ENCODE measurements at regions not wholly inside any gene's neighbourhood (a gene's known extent, or its start where the extent isn't known, plus 50 kb on each side); places are given as distances from the start of the nearest gene placed in this dataset.
A peak's percentile ranks its signal among the peaks of the same experiment; 100 is the strongest.
"Not testable (repeated sequence)": the region's sequence is repeated elsewhere in the genome, so short reads cannot be mapped to it uniquely, and the experiment has no call there.

DNA sequence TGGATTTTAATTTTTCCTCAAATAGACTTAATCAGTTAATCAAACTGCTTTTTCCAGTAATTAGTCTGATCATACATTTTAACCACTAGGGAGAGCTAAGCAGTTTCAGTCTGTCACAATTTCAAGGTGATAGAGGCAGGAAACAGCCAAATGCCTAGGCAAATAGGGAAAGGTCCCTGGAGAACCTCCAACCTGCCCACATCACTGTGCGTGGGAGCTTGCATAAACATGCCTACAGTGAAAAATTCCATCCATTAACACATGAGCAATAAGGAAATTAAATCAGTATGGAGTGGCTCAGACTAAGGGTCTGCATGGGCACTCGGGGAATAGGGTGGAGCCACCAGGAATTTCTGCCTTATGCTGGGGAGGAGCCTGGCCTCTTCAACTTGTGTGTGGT, 74.6 kb downstream of the AASDHPPT start:
- DNase-seq (ENCODE audit: low spot score) = no peak

- DNase-seq (ENCODE audit: low spot score) = peak; percentile 4
Observed at GRCh38 chr11:106152824-106153223, 75.4 kb downstream of the AASDHPPT start.

- peak; percentile 45 for DNase-seq (ENCODE audit: low spot score)
Observed at GRCh38 chr11:106156290-106156937, 79.0 kb downstream of the AASDHPPT start.

GRCh38 chr11:106158406-106158805, 80.9 kb downstream of the AASDHPPT start:
- no peak for DNase-seq (ENCODE audit: low spot score)

GRCh38 chr11:106159836-106160235, 82.4 kb downstream of the AASDHPPT start:
- no peak for DNase-seq (ENCODE audit: low spot score)

DNA sequence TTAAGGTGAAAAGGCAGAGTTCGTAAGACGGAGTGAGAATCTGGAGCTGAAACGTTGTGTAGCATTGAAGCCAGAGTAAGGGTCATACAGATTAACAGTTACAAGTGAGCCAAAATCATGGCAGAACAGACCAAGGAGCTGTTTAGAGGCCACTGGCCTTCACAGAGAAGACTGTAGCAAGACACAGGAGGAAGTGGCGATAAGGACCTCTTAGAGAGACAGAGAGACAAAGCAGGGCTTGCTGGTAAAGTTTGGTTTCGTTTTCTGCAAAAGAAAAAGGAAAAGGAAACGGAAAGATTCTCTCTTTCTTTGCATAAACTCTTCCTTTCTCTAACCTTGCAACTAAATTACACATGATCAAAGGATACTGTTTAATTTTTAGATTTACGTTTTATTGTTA, 83.0 kb downstream of the AASDHPPT start:
- DNase-seq (ENCODE audit: low spot score) = peak; percentile 11

- DNase-seq (ENCODE audit: low spot score) = no peak
Observed at GRCh38 chr11:106161775-106162634, 84.5 kb downstream of the AASDHPPT start.

GRCh38 chr11:106167085-106167484, 89.6 kb downstream of the AASDHPPT start:
- no peak for DNase-seq (ENCODE audit: low spot score)

- DNase-seq (ENCODE audit: low spot score) = no peak
Observed at GRCh38 chr11:106172386-106172991, 95.0 kb downstream of the AASDHPPT start.

DNA sequence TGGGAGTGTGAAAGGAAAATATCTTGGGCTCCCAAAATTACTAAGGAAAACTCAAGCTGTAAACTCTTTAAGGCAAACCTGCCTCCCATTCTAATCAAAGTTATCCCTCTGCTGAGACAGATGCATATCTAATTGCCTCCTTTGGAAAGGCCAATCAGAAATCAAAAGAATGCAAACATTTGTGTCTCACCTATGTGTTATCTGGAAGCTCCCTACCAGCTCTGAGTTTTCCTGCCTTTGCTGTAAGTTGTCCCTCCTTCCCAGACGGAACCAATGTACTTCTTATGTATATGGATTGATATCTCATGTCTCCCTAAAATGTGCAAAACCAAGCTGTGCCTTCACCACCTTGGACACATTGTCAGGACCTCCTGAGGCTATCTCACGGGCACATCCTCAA, 95.8 kb downstream of the AASDHPPT start:
- no peak for DNase-seq (ENCODE audit: low spot score)

GRCh38 chr11:106174003-106174402, 96.5 kb downstream of the AASDHPPT start:
- DNase-seq (ENCODE audit: low spot score) = not testable (repeated sequence)

GRCh38 chr11:106176817-106177216, 99.4 kb downstream of the AASDHPPT start:
- no peak for DNase-seq (ENCODE audit: low spot score)

- DNase-seq (ENCODE audit: low spot score) = no peak
Observed at GRCh38 chr11:106177311-106177710, 99.8 kb downstream of the AASDHPPT start.

GRCh38 chr11:106178361-106178760, 100.9 kb downstream of the AASDHPPT start:
- no peak for DNase-seq (ENCODE audit: low spot score)

- DNase-seq (ENCODE audit: low spot score) = no peak
Observed at GRCh38 chr11:106179048-106179447, 101.6 kb downstream of the AASDHPPT start.

DNA sequence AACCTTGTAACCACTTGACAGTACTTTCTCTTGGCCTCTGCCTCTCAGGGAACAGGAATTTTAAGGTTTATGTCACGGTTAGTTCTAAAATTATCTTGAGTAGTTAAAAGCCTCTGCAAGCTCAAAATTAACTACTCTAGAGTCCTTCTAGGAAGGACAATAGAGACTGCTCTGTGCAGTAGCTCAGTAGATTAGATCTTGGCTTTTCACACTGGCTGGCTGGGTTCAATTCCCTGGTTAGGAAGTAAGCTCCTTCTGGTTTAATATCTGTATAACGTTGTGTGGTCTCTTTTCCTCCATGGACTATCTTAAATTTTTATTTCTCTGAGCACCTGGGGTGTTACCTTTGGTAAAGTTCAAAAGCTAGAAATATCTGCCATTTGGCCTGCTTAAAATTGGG, 109.2 kb downstream of the AASDHPPT start:
- no peak for DNase-seq (ENCODE audit: low spot score)

DNA sequence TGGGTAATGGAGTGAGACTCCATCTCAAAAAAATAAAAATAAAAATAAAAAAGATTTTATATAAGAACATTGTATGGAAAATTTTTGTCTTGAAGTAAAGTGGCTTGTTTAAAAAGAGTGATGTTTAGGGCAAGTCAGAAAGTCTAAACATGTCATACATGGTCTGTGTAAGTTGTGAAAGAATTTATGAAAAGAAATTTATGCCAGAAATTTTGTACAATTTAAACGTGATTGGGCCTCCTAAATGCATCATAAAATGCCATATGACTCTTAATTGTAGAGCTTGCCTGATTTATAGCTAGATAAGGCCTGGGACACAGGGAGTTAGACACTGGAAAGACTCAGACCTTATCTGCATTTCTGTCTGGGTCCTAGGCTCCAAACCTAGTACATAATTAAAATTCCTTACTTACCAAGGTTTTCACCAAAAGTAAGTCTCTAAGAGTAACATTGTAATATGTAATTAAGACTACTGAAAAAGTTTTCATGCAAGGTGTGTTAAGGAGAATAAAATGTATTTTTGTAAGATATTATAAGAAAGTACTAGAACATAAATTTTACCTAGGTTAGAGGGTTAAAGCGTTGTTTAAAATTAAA, 110.5 kb downstream of the AASDHPPT start:
- DNase-seq (ENCODE audit: low spot score) = no peak

- DNase-seq (ENCODE audit: low spot score) = no peak
Observed at GRCh38 chr11:106193956-106194355, 116.5 kb downstream of the AASDHPPT start.

DNA sequence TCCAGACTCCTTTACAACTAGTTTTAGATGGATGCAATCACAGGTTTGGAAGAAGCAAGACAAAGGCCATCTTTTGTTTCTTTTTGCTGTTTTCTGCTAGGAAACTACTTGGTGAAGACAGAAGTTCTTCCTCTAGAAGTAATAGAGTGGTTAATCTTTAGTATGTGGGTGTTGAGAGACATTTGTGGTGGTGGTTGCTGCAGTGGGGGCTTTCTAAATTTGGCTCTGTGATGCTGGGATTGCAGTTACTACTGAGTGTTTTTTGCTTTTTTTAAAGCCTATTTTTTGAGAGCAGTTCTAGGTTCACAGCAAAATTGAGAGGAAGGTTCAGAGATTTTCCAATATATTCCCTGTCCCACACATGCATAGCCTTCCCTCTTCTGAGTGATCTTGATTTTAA, 120.0 kb downstream of the AASDHPPT start:
- DNase-seq (ENCODE audit: low spot score) = no peak

- DNase-seq (ENCODE audit: low spot score) = no peak
Observed at GRCh38 chr11:106202935-106203620, 125.6 kb downstream of the AASDHPPT start.

GRCh38 chr11:106208760-106209159, 131.3 kb downstream of the AASDHPPT start:
- DNase-seq (ENCODE audit: low spot score) = no peak

GRCh38 chr11:106212081-106212480, 134.6 kb downstream of the AASDHPPT start:
- no peak for DNase-seq (ENCODE audit: low spot score)

All from AG08396 (cell line).